ENCODE measurements at regions not wholly inside any gene's neighbourhood (a gene's known extent, or its start where the extent isn't known, plus 50 kb on each side); places are given as distances from the start of the nearest gene placed in this dataset.
"Not testable (repeated sequence)": the region's sequence is repeated elsewhere in the genome, so short reads cannot be mapped to it uniquely, and the experiment has no call there.

GRCh38 chr1:189627427-189627826 is 850.2 kb downstream of the BRINP3 start:
- H3K4me1 ChIP-seq (ENCODE audit: insufficient read depth, low read length): no peaks in the 10 kb centered on the region
- no peaks in the 10 kb centered on the region for H3K9me3 ChIP-seq (ENCODE audit: low read depth, low read length)
- no peak overlapping the region for H3K4me3 ChIP-seq (ENCODE audit: low read length)
- no peaks in the 10 kb centered on the region for H3K27me3 ChIP-seq (ENCODE audit: insufficient read depth, low read length)

GRCh38 chr1:189628857-189629256 is 848.8 kb downstream of the BRINP3 start:
- Histone ChIP-seq H3K9me3 (ENCODE audit: low read depth, low read length) (no peaks in the 10 kb centered on the region), H3K4me1 (ENCODE audit: insufficient read depth, low read length) (no peaks in the 10 kb centered on the region)

GRCh38 chr1:189633658-189634057 is 844.0 kb downstream of the BRINP3 start:
- Histone ChIP-seq H3K4me3 (ENCODE audit: low read length) (no peak overlapping the region), H3K9me3 (ENCODE audit: low read depth, low read length) (no peaks in the 10 kb centered on the region), H3K4me1 (ENCODE audit: insufficient read depth, low read length) (no peaks in the 10 kb centered on the region), H3K27me3 (ENCODE audit: insufficient read depth, low read length) (no peaks in the 10 kb centered on the region)

More at GRCh38 chr1:189628857-189629256, 848.8 kb downstream of the BRINP3 start:
- H3K4me3 ChIP-seq (ENCODE audit: low read length): no peak overlapping the region
- H3K27me3 ChIP-seq (ENCODE audit: insufficient read depth, low read length): no peaks in the 10 kb centered on the region

- Histone ChIP-seq H3K4me1 (ENCODE audit: insufficient read depth, low read length) (no peaks in the 10 kb centered on the region), H3K27me3 (ENCODE audit: insufficient read depth, low read length) (no peaks in the 10 kb centered on the region), H3K9me3 (ENCODE audit: low read depth, low read length) (no peaks in the 10 kb centered on the region), H3K4me3 (ENCODE audit: low read length) (no peak overlapping the region)
These were observed 840.6 kb downstream of the BRINP3 start for GRCh38 chr1:189637041-189637440.

GRCh38 chr1:189644156-189644555 is 833.5 kb downstream of the BRINP3 start:
- not testable (repeated sequence) for H3K4me3 ChIP-seq (ENCODE audit: low read length); H3K27me3 ChIP-seq (ENCODE audit: insufficient read depth, low read length); H3K9me3 ChIP-seq (ENCODE audit: low read depth, low read length); H3K4me1 ChIP-seq (ENCODE audit: insufficient read depth, low read length)

- Histone ChIP-seq H3K27me3 (ENCODE audit: insufficient read depth, low read length) (no peaks in the 10 kb centered on the region), H3K4me1 (ENCODE audit: insufficient read depth, low read length) (no peaks in the 10 kb centered on the region), H3K9me3 (ENCODE audit: low read depth, low read length) (no peaks in the 10 kb centered on the region), H3K4me3 (ENCODE audit: low read length) (no peak overlapping the region)
These were observed 832.7 kb downstream of the BRINP3 start for GRCh38 chr1:189644970-189645369.

- H3K4me1 ChIP-seq (ENCODE audit: insufficient read depth, low read length): no peaks in the 10 kb centered on the region
- H3K9me3 ChIP-seq (ENCODE audit: low read depth, low read length): no peaks in the 10 kb centered on the region
- H3K4me3 ChIP-seq (ENCODE audit: low read length): no peak overlapping the region
- no peaks in the 10 kb centered on the region for H3K27me3 ChIP-seq (ENCODE audit: insufficient read depth, low read length)
These were observed 831.6 kb downstream of the BRINP3 start for GRCh38 chr1:189646066-189646465.

- no peaks in the 10 kb centered on the region for H3K9me3 ChIP-seq (ENCODE audit: low read depth, low read length)
- no peak overlapping the region for H3K4me3 ChIP-seq (ENCODE audit: low read length)
- no peaks in the 10 kb centered on the region for H3K27me3 ChIP-seq (ENCODE audit: insufficient read depth, low read length)
- H3K4me1 ChIP-seq (ENCODE audit: insufficient read depth, low read length): no peaks in the 10 kb centered on the region
These were observed 822.8 kb downstream of the BRINP3 start for GRCh38 chr1:189654906-189655305.

- Histone ChIP-seq H3K4me3 (ENCODE audit: low read length) (no peak overlapping the region), H3K9me3 (ENCODE audit: low read depth, low read length) (no peaks in the 10 kb centered on the region), H3K4me1 (ENCODE audit: insufficient read depth, low read length) (no peaks in the 10 kb centered on the region), H3K27me3 (ENCODE audit: insufficient read depth, low read length) (no peaks in the 10 kb centered on the region)
These were observed 820.8 kb downstream of the BRINP3 start for GRCh38 chr1:189656628-189657530.

- no peaks in the 10 kb centered on the region for H3K4me1 ChIP-seq (ENCODE audit: insufficient read depth, low read length)
- H3K9me3 ChIP-seq (ENCODE audit: low read depth, low read length): no peaks in the 10 kb centered on the region
- H3K27me3 ChIP-seq (ENCODE audit: insufficient read depth, low read length): no peaks in the 10 kb centered on the region
- no peak overlapping the region for H3K4me3 ChIP-seq (ENCODE audit: low read length)
These were observed 819.9 kb downstream of the BRINP3 start for GRCh38 chr1:189657715-189658114.

- no peaks in the 10 kb centered on the region for H3K4me1 ChIP-seq (ENCODE audit: insufficient read depth, low read length)
- no peaks in the 10 kb centered on the region for H3K9me3 ChIP-seq (ENCODE audit: low read depth, low read length)
- no peaks in the 10 kb centered on the region for H3K27me3 ChIP-seq (ENCODE audit: insufficient read depth, low read length)
- H3K4me3 ChIP-seq (ENCODE audit: low read length): no peak overlapping the region
These were observed 819.3 kb downstream of the BRINP3 start for GRCh38 chr1:189658381-189658780.

- no peaks in the 10 kb centered on the region for H3K4me1 ChIP-seq (ENCODE audit: insufficient read depth, low read length)
- no peaks in the 10 kb centered on the region for H3K27me3 ChIP-seq (ENCODE audit: insufficient read depth, low read length)
- H3K4me3 ChIP-seq (ENCODE audit: low read length): no peak overlapping the region
- H3K9me3 ChIP-seq (ENCODE audit: low read depth, low read length): no peaks in the 10 kb centered on the region
These were observed 817.9 kb downstream of the BRINP3 start for GRCh38 chr1:189659731-189660130.

- H3K4me3 ChIP-seq (ENCODE audit: low read length): no peak overlapping the region
- no peaks in the 10 kb centered on the region for H3K4me1 ChIP-seq (ENCODE audit: insufficient read depth, low read length)
- no peaks in the 10 kb centered on the region for H3K9me3 ChIP-seq (ENCODE audit: low read depth, low read length)
- H3K27me3 ChIP-seq (ENCODE audit: insufficient read depth, low read length): no peaks in the 10 kb centered on the region
These were observed 815.5 kb downstream of the BRINP3 start for GRCh38 chr1:189662190-189662589.

- H3K4me1 ChIP-seq (ENCODE audit: insufficient read depth, low read length): no peaks in the 10 kb centered on the region
- H3K4me3 ChIP-seq (ENCODE audit: low read length): no peak overlapping the region
These were observed 807.8 kb downstream of the BRINP3 start for GRCh38 chr1:189669846-189670245.

GRCh38 chr1:189673217-189673616 is 804.4 kb downstream of the BRINP3 start:
- H3K4me1 ChIP-seq (ENCODE audit: insufficient read depth, low read length): no peaks in the 10 kb centered on the region

More at GRCh38 chr1:189669846-189670245, 807.8 kb downstream of the BRINP3 start:
- Histone ChIP-seq H3K9me3 (ENCODE audit: low read depth, low read length) (no peaks in the 10 kb centered on the region), H3K27me3 (ENCODE audit: insufficient read depth, low read length) (no peaks in the 10 kb centered on the region)

GRCh38 chr1:189675712-189676244 is 801.9 kb downstream of the BRINP3 start:
- Histone ChIP-seq H3K4me1 (ENCODE audit: insufficient read depth, low read length) (no peaks in the 10 kb centered on the region), H3K27me3 (ENCODE audit: insufficient read depth, low read length) (no peaks in the 10 kb centered on the region), H3K4me3 (ENCODE audit: low read length) (no peak overlapping the region), H3K9me3 (ENCODE audit: low read depth, low read length) (no peaks in the 10 kb centered on the region)

More at GRCh38 chr1:189673217-189673616, 804.4 kb downstream of the BRINP3 start:
- no peaks in the 10 kb centered on the region for H3K9me3 ChIP-seq (ENCODE audit: low read depth, low read length)
- H3K4me3 ChIP-seq (ENCODE audit: low read length): no peak overlapping the region
- H3K27me3 ChIP-seq (ENCODE audit: insufficient read depth, low read length): no peaks in the 10 kb centered on the region
